GM11168 (cell line): ENCODE measurements at regions not wholly inside any gene's neighbourhood (a gene's known extent, or its start where the extent isn't known, plus 50 kb on each side); places are given as distances from the start of the nearest gene placed in this dataset.

Source experiments
- in situ Hi-C: fragments of 300-500 bp; cut with MboI; formaldehyde crosslinking; loops from one replicate; pipeline ENCODE4 v1.12.0; 2022; ENCODE audit warnings: low sequenced_read_pairs; ENCODE audit not compliant: unreplicated experiment

- in situ Hi-C loops: no loop called here
Observed at GRCh38 chr6:108774555-108774954, 73.7 kb upstream of the ARMC2 start.

DNA sequence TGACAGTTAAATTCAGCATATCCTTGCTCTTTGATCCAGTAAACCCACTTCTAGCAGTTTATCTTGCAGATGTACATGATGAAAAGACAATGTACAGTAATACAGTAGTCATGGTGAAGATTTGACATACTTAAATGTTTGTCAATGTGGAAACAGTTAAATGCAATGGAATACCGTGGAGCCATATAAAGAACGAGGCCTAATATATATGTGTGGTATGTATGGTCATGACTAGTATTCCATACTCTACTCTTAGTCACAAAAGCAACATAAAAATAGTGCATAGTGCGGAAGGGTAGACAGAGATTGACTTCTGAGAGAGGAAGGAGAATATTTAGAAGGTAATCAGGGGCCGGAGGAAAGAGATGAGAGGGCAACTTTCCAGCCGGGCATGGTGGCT is 70.7 kb upstream of the ARMC2 start:
- in situ Hi-C loops: no loop called here

GRCh38 chr6:108778421-108779186 is 69.6 kb upstream of the ARMC2 start:
- in situ Hi-C loops: no loop called here

GRCh38 chr6:108779536-108780275 is 68.5 kb upstream of the ARMC2 start:
- in situ Hi-C loops: loop anchor here (5.0 kb wide), 1 partner anchor 237 kb away; no protein-coding TSS in a partner anchor

DNA sequence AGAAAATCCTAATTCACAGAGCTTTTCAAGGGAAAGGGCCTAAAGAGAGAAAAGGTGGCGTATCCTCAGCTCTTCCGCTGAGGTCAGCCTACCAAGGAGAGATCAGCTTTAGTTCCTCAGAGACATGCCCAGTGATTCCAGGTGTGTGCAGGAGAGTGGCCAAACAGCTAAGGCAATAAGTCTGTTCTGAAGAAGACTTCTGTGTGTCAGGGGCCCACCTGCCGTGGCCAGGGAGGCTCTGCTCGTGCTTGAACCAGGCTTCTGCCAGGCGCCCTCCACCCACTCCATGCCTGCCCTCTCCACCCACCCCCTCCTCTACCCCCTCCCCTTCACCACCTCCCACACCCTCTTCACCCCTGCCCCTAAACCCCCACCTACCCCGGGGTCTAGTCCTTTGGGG is 67.4 kb upstream of the ARMC2 start:
- in situ Hi-C loops: loop anchor here (5.0 kb wide), 1 partner anchor 238 kb away; no protein-coding TSS in a partner anchor

- in situ Hi-C loops: loop anchor here (5.0 kb wide), 1 partner anchor 239 kb away; no protein-coding TSS in a partner anchor
Observed at GRCh38 chr6:108781419-108782100, 66.7 kb upstream of the ARMC2 start.

DNA sequence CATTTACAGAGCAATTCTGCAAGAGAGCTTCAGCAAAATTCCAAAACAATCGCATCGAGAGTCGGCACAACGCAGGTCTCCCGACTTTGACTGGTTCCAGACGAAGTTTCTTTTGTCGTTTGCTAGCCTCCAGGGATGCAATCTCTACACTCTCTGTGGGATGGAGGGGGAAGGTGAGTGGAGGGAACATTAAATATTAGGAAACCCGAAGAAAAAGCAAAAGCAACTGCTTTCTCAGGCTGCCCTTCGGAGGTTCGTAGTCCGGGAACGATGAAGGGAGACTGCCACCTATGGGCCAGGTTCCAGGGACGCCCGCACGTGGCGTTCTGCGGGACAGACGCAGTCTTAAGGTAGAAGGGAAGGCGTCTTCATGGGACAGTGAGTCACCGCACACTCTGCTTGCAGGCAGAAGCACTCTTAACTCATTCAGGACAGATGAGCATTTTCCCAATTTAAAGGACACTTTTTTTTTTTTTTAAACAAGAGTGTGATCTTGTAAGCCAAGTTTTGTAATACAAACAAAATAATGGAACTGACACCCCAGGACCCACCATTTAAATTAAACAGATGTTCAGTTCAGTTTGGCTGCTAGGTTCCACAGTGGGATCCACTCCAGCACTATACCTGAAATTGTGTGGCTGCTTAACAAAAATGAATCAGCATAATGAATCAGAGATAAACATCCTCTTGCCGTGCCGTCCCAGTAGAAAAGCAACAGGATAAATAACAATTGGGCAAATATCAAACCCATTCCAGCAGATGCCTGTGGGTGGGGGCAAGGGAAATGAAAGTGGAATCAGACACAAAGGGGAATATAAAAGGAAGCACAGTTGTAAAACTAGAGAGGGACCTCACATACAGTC is 65.8 kb upstream of the ARMC2 start:
- in situ Hi-C loops: loop anchor here (5.0 kb wide), 1 partner anchor 240 kb away; no protein-coding TSS in a partner anchor

- in situ Hi-C loops: no loop called here
Observed at GRCh38 chr6:108785653-108786052, 62.6 kb upstream of the ARMC2 start.

DNA sequence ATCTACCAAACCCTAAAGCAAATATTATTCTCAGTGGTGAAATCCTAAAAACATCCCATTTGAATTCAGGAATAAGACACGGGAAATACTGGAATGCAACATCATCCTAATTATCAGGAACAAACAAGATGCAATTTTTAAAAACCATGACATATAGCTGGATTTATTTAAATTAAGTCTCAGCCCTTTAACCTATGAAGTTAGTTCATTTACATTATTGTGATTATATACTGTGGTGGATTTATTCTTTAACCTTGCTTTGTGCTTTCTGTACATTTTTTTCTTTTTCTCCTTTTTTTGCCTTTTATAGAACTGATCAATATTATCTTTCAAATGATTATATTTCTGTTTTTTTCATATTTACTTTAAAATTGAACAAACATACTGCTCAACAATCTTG is 59.8 kb upstream of the ARMC2 start:
- in situ Hi-C loops: no loop called here

DNA sequence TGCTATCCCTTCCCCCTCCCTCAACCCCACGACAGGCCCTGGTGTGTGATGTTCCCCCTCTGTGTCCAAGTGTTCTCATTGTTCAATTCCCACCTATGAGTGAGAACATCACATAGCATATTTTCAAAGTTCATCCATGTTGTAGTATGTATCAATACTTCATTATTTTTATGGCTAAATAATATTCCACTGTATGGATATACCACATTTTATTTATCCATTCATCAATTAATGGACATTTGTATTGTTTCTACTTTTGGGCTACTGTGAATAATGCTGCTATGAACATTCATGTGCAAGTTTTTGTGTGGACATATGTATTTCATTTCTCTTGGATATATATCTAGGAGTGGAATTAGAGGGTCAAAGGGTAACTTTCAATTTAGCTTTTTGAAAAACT is 58.7 kb upstream of the ARMC2 start:
- in situ Hi-C loops: no loop called here

DNA sequence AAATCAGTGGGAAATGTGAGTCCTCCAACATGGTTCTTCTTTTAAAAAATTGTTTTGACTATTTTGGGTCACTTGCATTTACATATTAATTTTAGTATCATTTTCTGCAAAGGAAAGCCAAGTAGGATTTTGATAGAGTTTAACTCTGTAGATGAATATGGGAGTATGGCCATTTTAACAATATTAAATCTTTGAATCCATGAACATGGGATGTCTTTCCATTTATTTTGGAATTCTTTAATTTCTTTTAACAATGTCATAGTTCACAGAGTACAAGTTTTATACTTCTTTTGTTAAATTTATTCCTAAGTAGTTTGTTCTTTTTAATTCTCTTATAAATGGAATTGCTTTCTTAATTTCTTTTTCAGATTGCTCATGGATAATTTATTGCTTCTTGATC is 56.5 kb upstream of the ARMC2 start:
- in situ Hi-C loops: no loop called here

DNA sequence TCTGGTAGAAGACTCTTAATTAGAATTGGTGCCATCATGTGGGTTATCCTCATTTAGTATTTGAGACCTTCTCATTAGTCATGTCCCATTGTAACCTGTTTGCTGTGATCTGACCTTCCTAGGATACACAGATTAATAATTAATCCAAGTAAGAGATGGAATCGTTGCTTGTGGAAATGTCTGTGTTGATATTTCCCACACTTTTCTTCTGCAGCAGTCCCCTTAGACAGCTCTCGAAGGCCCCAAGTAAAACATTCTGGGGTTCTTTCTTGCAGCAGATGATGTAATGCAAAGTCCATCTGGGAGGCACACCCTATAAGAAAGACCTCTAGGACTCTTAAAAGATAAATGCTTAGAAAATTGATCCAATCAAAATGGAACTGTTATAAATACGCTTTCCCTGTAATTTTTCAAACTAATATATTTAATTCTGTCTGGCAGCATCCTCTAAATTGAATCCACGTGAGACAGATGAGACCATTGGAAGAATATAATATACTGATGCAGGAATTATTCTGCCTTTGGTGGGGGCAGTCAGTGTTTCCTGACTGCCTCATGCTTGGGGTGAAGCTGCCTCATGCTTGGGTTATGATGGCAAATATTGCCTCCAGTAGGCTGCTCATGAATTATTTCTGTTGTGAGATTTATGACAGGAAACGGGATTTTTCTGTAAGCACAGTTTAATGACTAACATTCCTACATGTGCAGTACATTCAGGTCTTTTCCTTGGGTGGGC is 54.5 kb upstream of the ARMC2 start:
- in situ Hi-C loops: no loop called here

- in situ Hi-C loops: no loop called here
Observed at GRCh38 chr6:108795122-108795521, 53.1 kb upstream of the ARMC2 start.

DNA sequence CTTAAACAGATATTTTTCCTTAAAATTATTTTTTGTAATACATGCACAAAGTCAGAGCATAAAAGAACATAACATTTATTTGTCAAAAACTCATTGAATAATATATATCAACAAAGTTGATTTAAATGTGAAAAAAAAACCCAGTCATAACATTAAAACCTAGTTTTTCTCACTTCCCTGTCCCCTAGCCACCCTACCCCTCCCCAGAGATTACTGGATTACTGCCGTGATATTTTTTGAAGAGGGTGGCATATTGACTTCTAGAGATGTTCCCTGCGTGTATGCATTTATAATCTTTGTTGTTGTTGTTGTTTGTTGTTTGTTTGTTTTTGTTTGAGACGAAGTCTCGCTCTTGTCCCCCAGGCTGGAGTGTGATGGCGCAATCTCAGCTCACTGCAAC is 52.4 kb upstream of the ARMC2 start:
- in situ Hi-C loops: no loop called here

GRCh38 chr6:108796875-108797274 is 51.3 kb upstream of the ARMC2 start:
- in situ Hi-C loops: no loop called here

DNA sequence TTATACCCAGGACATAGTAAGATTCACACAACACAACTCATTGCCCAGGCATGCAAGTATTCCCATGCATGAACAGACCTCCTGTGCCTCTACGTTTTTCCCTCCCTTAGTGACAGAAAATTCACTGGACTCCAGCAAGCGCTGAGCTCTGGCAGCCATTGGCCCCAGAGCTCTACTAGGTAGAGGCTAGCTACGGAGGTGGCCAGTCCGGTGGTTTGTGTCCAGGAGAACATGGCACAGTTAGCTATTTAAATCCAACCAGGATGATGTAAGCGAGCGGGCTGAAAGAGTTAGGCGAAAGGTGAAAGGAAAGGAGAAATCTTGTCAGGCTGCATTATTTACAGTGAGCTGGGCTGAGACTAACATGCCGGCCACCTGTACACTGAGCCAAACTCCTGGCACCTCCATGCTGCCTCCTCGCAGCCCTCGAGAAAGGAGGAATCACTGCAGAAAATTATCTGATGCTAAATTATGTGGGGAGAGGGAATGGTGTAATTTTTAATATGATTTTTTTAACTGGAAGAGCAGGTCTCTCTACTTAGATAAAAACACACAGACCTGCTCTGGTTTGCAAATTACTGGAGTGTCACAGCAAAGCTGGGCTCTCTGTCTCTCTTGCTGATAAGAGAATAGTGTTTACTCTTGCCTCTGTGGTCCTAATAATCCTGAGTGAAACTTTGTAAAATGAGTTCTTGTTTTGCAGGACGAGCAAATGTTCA is 50.1 kb upstream of the ARMC2 start:
- in situ Hi-C loops: no loop called here
